Hypothalamus (tissue), 51 donors: ENCODE measurements at regions not wholly inside any gene's neighbourhood (a gene's known extent, or its start where the extent isn't known, plus 50 kb on each side); places are given as distances from the start of the nearest gene placed in this dataset.
A peak's percentile ranks its signal among the peaks of the same experiment; 100 is the strongest.
"Not testable (repeated sequence)": the region's sequence is repeated elsewhere in the genome, so short reads cannot be mapped to it uniquely, and the experiment has no call there.

Source experiments
- DNase-seq, 51 donors: peaks; one replicate each; lab custom pipeline; 2025; lab: John Stamatoyannopoulos, UW

- DNase-seq, result no peak
Observed at GRCh38 chr2:223450246-223450645, 151.9 kb downstream of the SCG2 start.

- DNase-seq, result no peak
Observed at GRCh38 chr2:223457301-223457700, 144.9 kb downstream of the SCG2 start.

GRCh38 chr2:223459328-223459939 is 142.7 kb downstream of the SCG2 start:
- no peak for DNase-seq

GRCh38 chr2:223460209-223460608 is 142.0 kb downstream of the SCG2 start:
- DNase-seq, result no peak

- DNase-seq, result peak in 1 of 51 donors; percentile 3
Observed at GRCh38 chr2:223460774-223461211, 141.4 kb downstream of the SCG2 start.

GRCh38 chr2:223464071-223464470 is 138.1 kb downstream of the SCG2 start:
- DNase-seq, result no peak

GRCh38 chr2:223465793-223466192 is 136.4 kb downstream of the SCG2 start:
- DNase-seq, result peak in 7 of 51 donors; percentile 7 to 61 (median 29)

GRCh38 chr2:223467196-223467595 is 135.0 kb downstream of the SCG2 start:
- DNase-seq, result no peak

- DNase-seq, result peak in 1 of 51 donors; percentile 5
Observed at GRCh38 chr2:223469270-223470046, 132.7 kb downstream of the SCG2 start.

- no peak for DNase-seq
Observed at GRCh38 chr2:223470602-223471001, 131.6 kb downstream of the SCG2 start.

GRCh38 chr2:223472771-223473170 is 129.4 kb downstream of the SCG2 start:
- no peak for DNase-seq

GRCh38 chr2:223474893-223475292 is 127.3 kb downstream of the SCG2 start:
- no peak for DNase-seq

GRCh38 chr2:223475901-223476300 is 126.3 kb downstream of the SCG2 start:
- no peak for DNase-seq

- DNase-seq, result no peak
Observed at GRCh38 chr2:223477318-223477717, 124.8 kb downstream of the SCG2 start.

- DNase-seq, result no peak
Observed at GRCh38 chr2:223481486-223481885, 120.7 kb downstream of the SCG2 start.

- DNase-seq, result no peak
Observed at GRCh38 chr2:223486751-223487150, 115.4 kb downstream of the SCG2 start.

GRCh38 chr2:223487214-223487846 is 114.8 kb downstream of the SCG2 start:
- no peak for DNase-seq

GRCh38 chr2:223488814-223489213 is 113.3 kb downstream of the SCG2 start:
- peak in 4 of 51 donors; percentile 1 to 31 (median 8) for DNase-seq

- DNase-seq, result no peak
Observed at GRCh38 chr2:223494496-223494895, 107.7 kb downstream of the SCG2 start.

- no peak for DNase-seq
Observed at GRCh38 chr2:223494942-223495341, 107.2 kb downstream of the SCG2 start.

GRCh38 chr2:223496853-223497252 is 105.3 kb downstream of the SCG2 start:
- not testable (repeated sequence) for DNase-seq

GRCh38 chr2:223500709-223501108 is 101.5 kb downstream of the SCG2 start:
- no peak for DNase-seq
